Smooth muscle cell (in vitro differentiated cells): ENCODE measurements at regions not wholly inside any gene's neighbourhood (a gene's known extent, or its start where the extent isn't known, plus 50 kb on each side); places are given as distances from the start of the nearest gene placed in this dataset.

Experiments used
- DNase-seq: peaks from one replicate; lab custom pipeline; 2025; ENCODE audit not compliant: unreplicated experiment; lab: John Stamatoyannopoulos, UW
- H2AFZ ChIP-seq: fragments of 200-600 bp; sonication (generic); 2 replicates; pipeline ENCODE4 v1.6.0; 2016; ENCODE audit warnings: antibody characterized with exemption, low read depth, mild to moderate bottlenecking
- H3F3A ChIP-seq: fragments of 200-600 bp; sonication (generic); 2 replicates; pipeline ENCODE4 v1.6.0; 2017; ENCODE audit warnings: antibody characterized with exemption, low read depth
- H3K27ac ChIP-seq: fragments of 200-600 bp; sonication (generic); 2 replicates; pipeline ENCODE4 v1.5.1; 2016; ENCODE audit warnings: low read depth, mild to moderate bottlenecking
- H3K27me3 ChIP-seq: fragments of 200-600 bp; sonication (generic); 2 replicates; pipeline ENCODE4 v1.6.1; 2016; ENCODE audit warnings: low read depth, mild to moderate bottlenecking
- H3K36me3 ChIP-seq: fragments of 200-600 bp; sonication (generic); 2 replicates; pipeline ENCODE4 v1.5.1; 2016; ENCODE audit warnings: low read depth
- H3K4me1 ChIP-seq: fragments of 200-600 bp; sonication (generic); 2 replicates; pipeline ENCODE4 v1.5.1; 2016; ENCODE audit warnings: low read depth
- H3K4me2 ChIP-seq: fragments of 200-600 bp; sonication (generic); 2 replicates; pipeline ENCODE4 v1.6.0; 2016; ENCODE audit warnings: mild to moderate bottlenecking
- H3K4me3 ChIP-seq: fragments of 200-600 bp; sonication (generic); 2 replicates; pipeline ENCODE4 v1.5.1; 2016; ENCODE audit warnings: mild to moderate bottlenecking
- H3K79me2 ChIP-seq: fragments of 200-600 bp; sonication (generic); 2 replicates; pipeline ENCODE4 v1.6.0; 2016; ENCODE audit warnings: low read depth, mild to moderate bottlenecking
- H3K9ac ChIP-seq: fragments of 200-600 bp; sonication (generic); 2 replicates; pipeline ENCODE4 v1.6.0; 2016; ENCODE audit warnings: low read depth
- H3K9me3 ChIP-seq: fragments of 200-600 bp; sonication (generic); replicated peaks from 2 replicates; pipeline ENCODE4 v1.5.1; 2016; ENCODE audit warnings: low read depth
- H4K20me1 ChIP-seq: fragments of 200-600 bp; sonication (generic); 2 replicates; pipeline ENCODE4 v1.6.0; 2016; ENCODE audit warnings: low read depth
- WGBS: methylation state at CpG from one replicate; pipeline ENCODE4 v1.1.7; 2016; ENCODE audit warnings: low lambda C conversion rate; 5-methylcytosine and 5-hydroxymethylcytosine counted together
- TF ChIP-seq, protein P1 (sequence below): fragments of 200-600 bp; sonication (generic); IDR thresholded peaks from 2 replicates; pipeline ENCODE4 v1.5.1; 2017; ENCODE audit warnings: borderline replicate concordance, mild to moderate bottlenecking, antibody characterized with exemption; ENCODE audit not compliant: insufficient read depth, poor library complexity, severe bottlenecking

- no peaks in the 10 kb centered on the region for H3F3A ChIP-seq
- H3K36me3 ChIP-seq = no peaks in the 10 kb centered on the region
- no peak overlapping the region for H2AFZ ChIP-seq
- H3K9me3 ChIP-seq = no peaks in the 10 kb centered on the region
- no peaks in the 10 kb centered on the region for H3K79me2 ChIP-seq
- H3K4me2 ChIP-seq = no peak overlapping the region
- no peaks in the 10 kb centered on the region for H4K20me1 ChIP-seq
- 96% methylated on average over 10 of the region's 10 CpGs for WGBS
- H3K9ac ChIP-seq = no peak overlapping the region
- H3K27ac ChIP-seq = no peak overlapping the region
- no peak for DNase-seq
- no peak overlapping the region for H3K4me3 ChIP-seq
- no peaks in the 10 kb centered on the region for H3K4me1 ChIP-seq
- no peaks in the 10 kb centered on the region for H3K27me3 ChIP-seq
- TF ChIP-seq, protein P1, sequence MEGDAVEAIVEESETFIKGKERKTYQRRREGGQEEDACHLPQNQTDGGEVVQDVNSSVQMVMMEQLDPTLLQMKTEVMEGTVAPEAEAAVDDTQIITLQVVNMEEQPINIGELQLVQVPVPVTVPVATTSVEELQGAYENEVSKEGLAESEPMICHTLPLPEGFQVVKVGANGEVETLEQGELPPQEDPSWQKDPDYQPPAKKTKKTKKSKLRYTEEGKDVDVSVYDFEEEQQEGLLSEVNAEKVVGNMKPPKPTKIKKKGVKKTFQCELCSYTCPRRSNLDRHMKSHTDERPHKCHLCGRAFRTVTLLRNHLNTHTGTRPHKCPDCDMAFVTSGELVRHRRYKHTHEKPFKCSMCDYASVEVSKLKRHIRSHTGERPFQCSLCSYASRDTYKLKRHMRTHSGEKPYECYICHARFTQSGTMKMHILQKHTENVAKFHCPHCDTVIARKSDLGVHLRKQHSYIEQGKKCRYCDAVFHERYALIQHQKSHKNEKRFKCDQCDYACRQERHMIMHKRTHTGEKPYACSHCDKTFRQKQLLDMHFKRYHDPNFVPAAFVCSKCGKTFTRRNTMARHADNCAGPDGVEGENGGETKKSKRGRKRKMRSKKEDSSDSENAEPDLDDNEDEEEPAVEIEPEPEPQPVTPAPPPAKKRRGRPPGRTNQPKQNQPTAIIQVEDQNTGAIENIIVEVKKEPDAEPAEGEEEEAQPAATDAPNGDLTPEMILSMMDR = no peak
These were observed 229.7 kb upstream of the SLC35G4 start for GRCh38 chr18:11379660-11380059.

DNA sequence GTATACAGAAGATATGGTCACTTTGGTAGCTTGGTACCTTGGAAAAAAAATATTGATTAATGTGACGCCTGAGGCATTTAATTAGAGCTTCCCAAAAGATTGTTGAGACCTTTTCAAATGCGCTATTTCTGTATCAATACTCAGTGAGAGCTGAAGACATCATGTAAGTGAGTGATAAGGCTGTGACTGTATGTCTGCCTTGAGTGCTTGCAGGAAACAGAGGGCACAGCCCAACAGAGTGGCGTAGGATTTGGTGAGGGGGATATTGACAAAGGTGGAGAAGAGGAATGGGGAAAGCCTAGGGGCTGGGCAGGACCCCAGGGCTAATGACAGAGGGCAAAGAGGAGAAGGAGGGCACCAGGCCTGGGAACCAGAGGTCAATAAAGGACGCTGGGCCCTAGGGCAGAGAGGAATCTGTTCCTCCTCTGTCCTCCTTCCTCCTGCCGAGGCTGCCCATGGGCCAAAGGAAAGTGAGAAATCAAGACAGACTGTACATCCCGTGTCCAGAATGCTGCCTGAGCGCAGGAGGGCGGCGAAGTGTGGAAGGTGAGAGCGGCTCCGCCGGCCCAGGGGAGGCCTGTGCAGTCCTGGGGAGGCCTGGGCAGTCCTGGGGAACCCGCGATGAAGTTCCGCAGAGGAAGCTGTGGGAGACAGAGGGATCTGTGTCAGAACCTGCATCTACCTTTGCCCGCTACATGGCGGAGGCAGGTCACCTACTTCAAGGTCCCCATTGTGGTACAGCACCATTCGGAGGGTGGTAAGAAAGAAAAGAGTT lies 228.6 kb upstream of the PIEZO2 start:
- Histone ChIP-seq H3K79me2 (no peaks in the 10 kb centered on the region), H3K4me3 (no peak overlapping the region), H2AFZ (no peak overlapping the region), H3K9me3 (no peaks in the 10 kb centered on the region), H4K20me1 (no peaks in the 10 kb centered on the region), H3F3A (no peaks in the 10 kb centered on the region), H3K4me1 (no peaks in the 10 kb centered on the region), H3K4me2 (no peak overlapping the region), H3K36me3 (no peaks in the 10 kb centered on the region), H3K27me3 (no peaks in the 10 kb centered on the region), H3K27ac (no peak overlapping the region), H3K9ac (no peak overlapping the region)
- WGBS = 94% methylated on average over 18 of the region's 18 CpGs
- no peak for DNase-seq
- TF ChIP-seq, protein P1 = no peak

GRCh38 chr18:11372163-11372562 lies 222.8 kb upstream of the PIEZO2 start:
- Histone ChIP-seq H3K27ac (no peak overlapping the region), H3K79me2 (no peaks in the 10 kb centered on the region), H2AFZ (no peak overlapping the region), H3K4me3 (no peak overlapping the region), H3K27me3 (no peaks in the 10 kb centered on the region), H4K20me1 (no peaks in the 10 kb centered on the region), H3K9me3 (no peaks in the 10 kb centered on the region), H3K36me3 (no peaks in the 10 kb centered on the region), H3K4me2 (no peak overlapping the region), H3K9ac (no peak overlapping the region), H3K4me1 (no peaks in the 10 kb centered on the region), H3F3A (no peaks in the 10 kb centered on the region)
- no peak for DNase-seq
- TF ChIP-seq, protein P1 = no peak
- WGBS = 82% methylated on average over 2 of the region's 2 CpGs

- H3K9me3 ChIP-seq = no peaks in the 10 kb centered on the region
- WGBS = 83% methylated on average over 7 of the region's 7 CpGs
These were observed 220.2 kb upstream of the PIEZO2 start for GRCh38 chr18:11369556-11369955.

More at GRCh38 chr18:11369556-11369955, 220.2 kb upstream of the PIEZO2 start:
- Histone ChIP-seq H3F3A (no peaks in the 10 kb centered on the region), H3K36me3 (no peaks in the 10 kb centered on the region), H2AFZ (no peak overlapping the region), H3K27ac (no peak overlapping the region), H4K20me1 (no peaks in the 10 kb centered on the region), H3K4me2 (no peak overlapping the region), H3K79me2 (no peaks in the 10 kb centered on the region), H3K27me3 (no peaks in the 10 kb centered on the region), H3K4me1 (peaks cover 5% of the 10 kb centered on the region), H3K9ac (no peak overlapping the region), H3K4me3 (no peak overlapping the region)
- TF ChIP-seq, protein P1 = no peak
- no peak for DNase-seq
